GM10248 (cell line): ENCODE measurements at regions not wholly inside any gene's neighbourhood (a gene's known extent, or its start where the extent isn't known, plus 50 kb on each side); places are given as distances from the start of the nearest gene placed in this dataset.

ENCODE experiments used
- CTCF ChIA-PET: fragments of 300-600 bp; sonication (Branson Sonifier 250); formaldehyde crosslinking; extraction: SDS; loops from one replicate; lab custom pipeline; 2021; ENCODE audit warnings: antibody characterized with exemption; lab: Yijun Ruan, JAX
- POLR2A ChIA-PET: fragments of 350-650 bp; sonication (Branson Sonifier 250); formaldehyde crosslinking; extraction: SDS; loops from one replicate; lab custom pipeline; 2020; ENCODE audit warnings: antibody characterized with exemption; lab: Yijun Ruan, JAX
- DNase-seq: peaks from one replicate; pipeline ENCODE4 v3.0.0; 2012; ENCODE audit errors: extremely low spot score
- CTCF ChIP-seq: IDR thresholded peaks from 2 replicates; pipeline ENCODE4 v1.5.1; 2012; ENCODE audit warnings: mild to moderate bottlenecking, low read depth; ENCODE audit errors: extremely low read depth, missing control alignments, control extremely low read depth

GRCh38 chr12:66025477-66025876 lies 105.1 kb downstream of the LLPH start:
- no peak for DNase-seq
- TF ChIP-seq CTCF, result no peak
- POLR2A ChIA-PET, result no interaction called here
- CTCF ChIA-PET, result interaction anchor here (1.2 to 4.0 kb wide), 2 partner anchors 11 to 30 kb away, joined by 3 to 13 read pairs; no protein-coding TSS in a partner anchor

GRCh38 chr12:66024949-66025348 lies 105.6 kb downstream of the LLPH start:
- CTCF ChIA-PET, result interaction anchor here (1.2 to 4.0 kb wide), 2 partner anchors 11 to 29 kb away, joined by 3 to 13 read pairs; no protein-coding TSS in a partner anchor
- POLR2A ChIA-PET, result no interaction called here
- no peak for TF ChIP-seq CTCF
- no peak for DNase-seq

- no peak for TF ChIP-seq CTCF
- no peak for DNase-seq
- ChIA-PET CTCF (interaction anchor here (1.1 to 1.7 kb wide), 2 partner anchors 13 to 30 kb away, joined by 3 to 4 read pairs; no protein-coding TSS in a partner anchor), POLR2A (no interaction called here)
Measured at GRCh38 chr12:66020481-66020880, 110.1 kb downstream of the LLPH start.

GRCh38 chr12:66017736-66018135 lies 112.8 kb downstream of the LLPH start:
- POLR2A ChIA-PET, result no interaction called here
- TF ChIP-seq CTCF, result no peak
- CTCF ChIA-PET, result interaction anchor here (0.7 kb wide), 1 partner anchor 9 kb away, joined by 3 read pairs; no protein-coding TSS in a partner anchor
- DNase-seq, result no peak
